Stimulated activated CD4-positive, alpha-beta T cell treated with anti-CD3 and anti-CD28 coated beads, Interleukin-1b, Interleukin-23, amount 100 ng/mL, for 24 hours (primary cell): ENCODE measurements at regions not wholly inside any gene's neighbourhood (a gene's known extent, or its start where the extent isn't known, plus 50 kb on each side); places are given as distances from the start of the nearest gene placed in this dataset.

Experiments used
- DNase-seq, 4 experiments: peaks; one replicate each; pipeline ENCODE4 v3.0.0-alpha.2; 2020; ENCODE audit warnings: low read depth in 4 of 4, low spot score in 1 of 4

DNA sequence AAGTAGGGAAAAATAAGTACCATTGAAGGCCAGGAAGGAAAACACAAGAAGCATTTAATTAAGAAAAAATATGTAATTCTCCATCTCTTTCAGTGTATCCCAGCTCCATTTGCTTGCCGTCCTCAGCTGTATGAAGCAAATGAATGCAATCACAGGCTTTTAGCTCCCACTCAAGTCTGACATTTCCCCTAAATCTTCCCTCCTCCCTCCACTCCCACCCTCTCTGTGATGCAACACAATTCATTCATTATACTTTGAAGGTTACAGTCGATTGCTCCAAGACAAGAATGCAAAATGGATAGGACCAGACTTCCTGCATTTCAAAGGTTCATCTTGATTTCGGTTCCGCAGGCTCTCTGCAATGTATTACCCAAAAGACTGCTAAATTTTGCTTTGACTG, 172.7 kb upstream of the SERPINE2 start:
- DNase-seq = no peak

GRCh38 chr2:224211181-224211480, 172.0 kb upstream of the SERPINE2 start:
- DNase-seq = no peak

- no peak for DNase-seq
These were observed 171.4 kb upstream of the SERPINE2 start for GRCh38 chr2:224210286-224211180.

- DNase-seq = no peak
These were observed 170.6 kb upstream of the SERPINE2 start for GRCh38 chr2:224209555-224210285.

DNA sequence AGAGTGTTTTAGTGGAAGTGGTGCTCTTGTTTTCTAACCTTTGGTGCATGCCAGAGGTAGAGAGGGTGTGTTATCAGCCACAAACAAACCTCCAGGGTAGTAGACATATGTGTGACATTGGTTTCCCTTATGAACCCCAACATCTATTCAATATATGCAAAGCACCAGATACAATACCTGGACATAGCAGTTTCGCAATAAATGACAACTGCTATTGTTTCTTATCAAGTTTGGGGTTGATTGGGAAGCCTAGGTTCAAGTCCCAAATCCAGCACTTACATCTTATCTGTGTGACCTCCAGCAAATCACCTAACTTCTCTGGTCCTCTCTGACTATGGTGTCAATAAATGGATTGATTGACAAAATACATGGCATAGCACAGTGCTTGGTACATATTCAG, 169.4 kb upstream of the SERPINE2 start:
- no peak for DNase-seq

GRCh38 chr2:224208007-224208406, 168.9 kb upstream of the SERPINE2 start:
- DNase-seq = no peak

DNA sequence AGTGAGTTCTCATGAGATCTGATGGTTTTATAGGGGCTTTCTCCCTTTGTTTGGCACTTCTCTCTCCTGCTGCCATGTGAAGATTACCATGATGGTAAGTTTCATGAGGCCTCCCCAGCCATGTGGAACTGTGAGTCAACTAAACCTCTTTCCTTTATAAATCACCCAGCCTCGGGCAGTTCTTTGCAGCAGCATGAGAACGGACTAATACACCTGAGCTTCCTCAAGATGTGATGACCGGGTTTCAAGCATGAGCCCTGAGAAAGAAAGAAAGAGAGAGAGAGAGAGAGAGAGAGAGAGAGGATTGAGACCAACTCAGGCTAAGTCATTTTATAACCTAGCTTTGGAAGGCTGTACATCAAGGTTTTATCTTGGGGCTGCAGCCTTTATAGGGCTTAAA, 167.7 kb upstream of the SERPINE2 start:
- no peak for DNase-seq

- DNase-seq = no peak
These were observed 163.3 kb upstream of the SERPINE2 start for GRCh38 chr2:224202281-224202865.

- DNase-seq = no peak
These were observed 159.3 kb upstream of the SERPINE2 start for GRCh38 chr2:224198436-224198835.

DNA sequence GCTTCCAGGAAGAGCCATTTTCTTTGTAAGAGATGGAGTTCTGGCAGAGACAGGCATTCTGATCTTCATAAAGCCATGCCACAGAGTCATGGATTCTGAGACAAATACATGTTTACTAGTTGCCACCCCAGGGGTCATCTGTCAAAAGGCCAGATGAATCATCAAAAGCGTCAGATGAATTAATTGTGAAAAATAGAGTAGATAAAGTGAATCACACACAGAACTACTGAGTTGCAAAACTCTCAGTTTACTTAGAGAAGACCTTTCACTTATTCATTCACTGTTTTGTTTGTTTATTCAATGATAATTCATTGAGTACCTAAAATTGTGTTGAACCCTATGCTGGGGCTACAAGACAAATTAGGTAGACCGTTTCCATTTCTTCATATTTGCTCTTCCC, 157.7 kb upstream of the SERPINE2 start:
- DNase-seq = no peak

GRCh38 chr2:224195925-224196571, 157.0 kb upstream of the SERPINE2 start:
- DNase-seq = no peak

DNA sequence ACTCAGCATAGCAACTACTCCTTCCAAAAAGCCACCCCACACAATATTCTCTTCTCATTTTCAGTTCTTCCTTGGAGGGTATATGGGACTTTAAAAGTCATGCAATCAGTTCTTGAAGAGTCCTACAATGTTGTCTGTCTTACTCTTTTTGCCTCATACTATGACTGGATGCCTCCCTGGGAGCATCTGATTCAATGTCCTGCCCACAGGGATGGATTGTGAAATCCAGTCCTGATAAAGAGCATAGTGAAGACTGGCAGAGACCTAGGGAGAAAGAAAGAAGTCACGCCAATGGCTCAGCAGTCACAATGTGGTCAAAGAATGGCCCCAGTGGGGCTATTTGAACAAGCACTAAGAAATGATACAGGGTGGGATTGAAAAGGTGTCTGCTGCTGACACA, 155.1 kb upstream of the SERPINE2 start:
- no peak for DNase-seq

DNA sequence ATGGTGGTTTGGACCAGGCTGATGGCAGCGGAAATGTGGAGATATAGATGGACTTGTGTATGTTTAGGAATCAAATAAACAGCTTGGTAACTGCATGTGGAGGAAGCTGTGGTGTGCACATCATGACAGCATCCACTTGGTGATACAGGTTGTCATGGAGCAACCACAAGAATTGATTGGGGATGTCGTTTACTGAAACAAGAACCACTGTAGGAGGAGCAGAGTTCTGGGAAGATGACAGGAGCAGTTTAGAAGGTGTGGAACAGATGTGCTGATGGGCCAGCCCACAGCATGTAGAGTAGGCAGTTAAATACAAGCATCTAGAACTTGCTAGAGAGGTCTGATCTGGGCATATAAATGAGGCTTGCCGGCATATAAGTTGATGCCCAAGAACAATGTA, 152.4 kb upstream of the SERPINE2 start:
- DNase-seq = no peak

DNA sequence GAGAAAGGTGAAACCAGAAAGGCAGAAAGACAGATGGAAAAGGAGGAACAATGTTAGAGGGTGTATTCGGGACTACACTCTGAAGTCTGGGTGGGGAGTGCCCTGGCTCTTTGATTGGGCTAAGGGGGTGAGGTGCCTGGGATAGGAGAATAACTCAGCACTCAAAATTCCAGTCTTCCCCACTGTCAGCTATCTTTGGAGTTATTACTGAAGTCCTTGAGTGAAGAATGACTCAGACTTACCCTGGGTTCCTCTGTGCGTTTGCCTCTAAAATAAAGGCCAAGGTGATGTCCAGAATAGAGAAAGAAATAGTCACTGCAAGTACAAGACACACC, 151.8 kb upstream of the SERPINE2 start:
- no peak for DNase-seq

DNA sequence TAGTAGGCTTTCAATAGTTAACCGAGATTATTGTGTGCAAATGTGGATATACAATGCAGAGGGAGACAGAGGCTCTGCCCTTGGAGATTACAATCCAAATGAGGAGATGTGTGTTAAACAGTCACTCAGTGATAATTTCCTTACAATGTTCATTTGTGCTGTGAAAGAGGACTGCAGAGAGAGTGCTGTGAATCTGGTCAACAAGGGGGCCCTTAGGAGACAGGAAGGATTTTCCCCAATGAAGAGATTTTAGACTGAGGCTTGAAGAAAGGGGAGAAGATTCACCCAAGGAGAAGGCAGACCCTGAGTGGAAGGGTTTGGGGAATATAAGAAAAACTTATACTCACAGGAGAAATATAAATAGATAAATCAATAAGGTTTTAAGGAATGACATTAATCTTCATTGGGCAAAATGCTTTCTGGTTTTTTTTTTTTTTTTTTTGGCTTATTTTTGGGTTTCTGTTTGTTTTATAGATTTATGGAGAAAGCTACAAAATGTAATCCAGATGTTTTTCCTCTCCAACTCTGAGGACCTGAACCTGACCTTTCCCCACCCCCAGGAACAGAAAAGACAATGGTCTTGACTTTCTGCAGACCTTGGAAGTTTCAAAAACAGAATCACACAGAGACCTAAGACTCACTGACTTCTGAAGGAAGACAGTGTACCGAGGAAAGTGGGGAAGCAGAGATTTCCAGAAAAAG, 151.3 kb upstream of the SERPINE2 start:
- DNase-seq = no peak

DNA sequence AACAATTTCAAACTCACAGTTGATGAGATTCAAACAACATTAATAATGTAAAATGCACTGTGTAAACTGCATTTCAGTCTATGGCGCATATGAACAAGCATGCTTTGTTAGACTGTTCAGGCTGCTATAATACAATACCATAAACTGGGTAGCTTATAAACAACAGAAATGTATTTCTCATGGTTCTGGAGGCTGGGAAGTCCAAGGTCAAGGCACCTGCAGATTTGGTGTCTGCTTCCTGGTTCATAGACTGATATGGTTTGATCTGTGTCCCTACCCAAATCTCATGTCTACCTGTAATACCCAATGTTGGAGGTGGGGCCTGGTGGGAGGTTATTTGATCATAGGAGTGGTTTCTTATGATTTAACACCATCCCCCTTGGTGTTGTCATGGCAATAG, 148.1 kb upstream of the SERPINE2 start:
- no peak for DNase-seq

DNA sequence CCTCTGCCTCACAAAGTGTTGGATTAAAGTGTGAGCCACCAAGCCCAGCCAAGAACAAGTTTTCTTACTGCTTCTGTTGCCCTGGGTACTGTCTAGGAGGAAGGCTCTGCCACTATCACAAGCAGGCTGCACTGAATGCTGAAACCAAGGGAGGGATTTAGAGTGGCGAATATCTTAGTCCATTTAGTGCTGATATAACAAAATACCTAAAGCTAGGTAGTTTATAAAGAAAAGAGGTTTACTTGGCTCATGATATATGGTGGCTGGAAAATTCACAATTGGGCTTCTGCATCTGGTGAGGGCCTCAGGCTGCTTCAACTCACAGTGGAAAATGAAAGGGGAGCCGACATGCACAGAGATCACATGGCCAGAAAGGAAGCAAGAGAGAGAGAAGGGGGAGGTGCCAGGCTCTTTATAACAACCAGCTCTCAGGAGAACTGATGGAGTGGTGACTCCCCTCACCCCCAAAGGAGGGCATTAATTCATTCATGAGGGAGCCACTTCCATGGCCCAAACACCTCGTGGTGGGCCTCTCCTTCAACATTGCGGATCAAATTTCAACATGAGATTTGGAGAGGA, 146.0 kb upstream of the SERPINE2 start:
- no peak for DNase-seq

- DNase-seq = no peak
These were observed 144.0 kb upstream of the SERPINE2 start for GRCh38 chr2:224183086-224183485.

DNA sequence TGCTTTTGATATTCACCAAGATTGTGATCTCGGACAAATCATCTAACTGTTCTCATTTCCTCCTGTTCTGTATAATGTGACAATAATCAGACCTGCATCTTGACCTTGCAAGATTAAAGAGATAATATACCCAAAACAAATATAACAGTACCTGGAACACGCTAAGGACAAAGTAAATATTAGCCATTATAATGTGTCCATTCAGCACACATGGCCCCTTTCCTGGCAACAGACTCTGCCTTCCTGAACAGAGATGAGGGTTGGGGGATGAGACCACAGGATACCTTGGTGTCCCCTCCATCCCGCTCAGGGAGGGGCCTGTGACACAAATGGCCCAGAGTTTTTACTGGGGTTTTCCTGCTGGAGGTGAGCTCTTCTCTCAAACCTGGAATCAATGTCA, 143.4 kb upstream of the SERPINE2 start:
- DNase-seq = no peak

- no peak for DNase-seq
These were observed 142.6 kb upstream of the SERPINE2 start for GRCh38 chr2:224181534-224182155.

- no peak for DNase-seq
These were observed 141.7 kb upstream of the SERPINE2 start for GRCh38 chr2:224180810-224181209.
